ENCODE measurements at regions not wholly inside any gene's neighbourhood (a gene's known extent, or its start where the extent isn't known, plus 50 kb on each side); places are given as distances from the start of the nearest gene placed in this dataset.

GRCh38 chr7:8893775-8894174 is 460.4 kb downstream of the NXPH1 start:
- Histone ChIP-seq H3K4me1 (ENCODE audit: control insufficient read depth in 1 of 2, insufficient read depth in 2 of 2, low read length in 2 of 2) (no peaks in the 10 kb centered on the region), H3K4me3 (replicated peaks in 1 of 2; ENCODE audit: low read depth in 1 of 2, low read length in 2 of 2) (no peak overlapping the region), H2AFZ (ENCODE audit: low read depth, low read length, poor library complexity, severe bottlenecking) (no peak overlapping the region), H3K27me3 (ENCODE audit: insufficient read depth, low read length) (no peaks in the 10 kb centered on the region), H4K20me1 (ENCODE audit: insufficient read depth) (no peaks in the 10 kb centered on the region), H3K36me3 (ENCODE audit: control insufficient read depth in 1 of 2, insufficient read depth in 2 of 2, low read length in 2 of 2) (no peaks in the 10 kb centered on the region), H3K27ac (ENCODE audit: low read depth, low read length) (no peak overlapping the region), H3K79me2 (ENCODE audit: insufficient read depth, low read length) (no peaks in the 10 kb centered on the region), H3K9me2 (ENCODE audit: insufficient read depth) (no peaks in the 10 kb centered on the region), H3K4me2 (ENCODE audit: low read length) (no peak overlapping the region), H3K9me3 (ENCODE audit: control insufficient read depth in 1 of 2, insufficient read depth in 1 of 2, low read depth in 1 of 2, low read length in 2 of 2) (peaks cover 3 to 4% of the 10 kb centered on the region in 2 experiments; a peak in 1 of 4 replicates), H3K9ac (ENCODE audit: low read length) (no peak overlapping the region)
- ChIA-PET RAD21 (ENCODE audit: low non-redundant PET in 1 of 2, low total read pairs in 2 of 2, uncharacterized antibody in 2 of 2, unreplicated experiment in 2 of 2) (no interaction called here), CTCF (no interaction called here), POLR2A (no interaction called here)
- intact Hi-C loops (cut with micrococcal nuclease) = no loop called here
- BruUV-seq (replicated peaks) = no TSS peak
- ATAC-seq (no peak), DNase-seq (ENCODE audit: low read depth, low spot score) (no peak)
- TF ChIP-seq SIN3A (IDR thresholded peaks at IDR 0.05; ENCODE audit: low read depth) (no peak), YY1 (IDR thresholded peaks at IDR 0.05; ENCODE audit: extremely low read depth, insufficient replicate concordance, low read depth, low read length) (no peak), JUND (IDR thresholded peaks at IDR 0.05) (no peak), CBX3 (IDR thresholded peaks at IDR 0.05; ENCODE audit: low read depth) (no peak), MAX (IDR thresholded peaks at IDR 0.05) (no peak), CTCF (IDR thresholded peaks at IDR 0.05 in 2 of 3, conservative IDR thresholded peaks at IDR 0.05 in 1 of 3; ENCODE audit: borderline replicate concordance in 1 of 3, insufficient read depth in 1 of 3, low read depth in 2 of 3, low read length in 2 of 3) (no peak), REST (IDR thresholded peaks at IDR 0.05; ENCODE audit: low read depth) (no peak), ELF1 (IDR thresholded peaks at IDR 0.05; ENCODE audit: borderline replicate concordance, low read depth) (no peak), POLR2AphosphoS5 (IDR thresholded peaks at IDR 0.05; ENCODE audit: low read depth, low read length) (no peak), ZFX (IDR thresholded peaks at IDR 0.05) (no peak), SRF (IDR thresholded peaks at IDR 0.05; ENCODE audit: low read depth) (no peak), RAD21 (IDR thresholded peaks at IDR 0.05; ENCODE audit: low read depth) (no peak), SP1 (IDR thresholded peaks at IDR 0.05; ENCODE audit: low read depth) (no peak), EZH2 (IDR thresholded peaks at IDR 0.05) (no peak), POLR2A (IDR thresholded peaks at IDR 0.05; ENCODE audit: borderline replicate concordance, extremely low read depth, insufficient read depth, insufficient read length) (no peak), CEBPB (IDR thresholded peaks at IDR 0.05; ENCODE audit: low read depth) (no peak), EZH2phosphoT487 (IDR thresholded peaks at IDR 0.05; ENCODE audit: borderline replicate concordance) (no peak), FOSL1 (IDR thresholded peaks at IDR 0.05; ENCODE audit: low read depth) (no peak)
